ENCODE measurements at regions not wholly inside any gene's neighbourhood (a gene's known extent, or its start where the extent isn't known, plus 50 kb on each side); places are given as distances from the start of the nearest gene placed in this dataset.

DNA sequence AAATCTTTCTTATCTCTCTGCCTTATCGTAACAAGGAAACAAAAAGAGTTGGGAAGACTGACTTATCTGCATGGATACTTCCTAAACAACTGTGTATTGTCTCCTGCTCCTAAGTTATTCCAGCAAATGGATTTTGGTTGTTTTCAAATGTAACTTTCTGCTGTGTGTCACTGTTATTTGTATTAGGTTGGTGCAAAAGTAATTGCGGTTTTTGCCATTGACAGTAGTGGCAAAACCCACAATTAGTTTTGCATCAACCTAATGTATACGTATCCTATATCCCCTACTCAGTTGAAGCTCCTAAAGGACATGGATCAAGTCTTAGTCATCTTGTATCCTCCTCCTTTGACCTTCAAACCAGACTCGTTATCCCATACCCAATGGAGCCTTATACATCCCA, 263.4 kb upstream of the GPR101 start:
- no peak overlapping the region for H3K4me3 ChIP-seq (ENCODE audit: control insufficient read depth, low read depth, low read length)
- TF ChIP-seq, protein P1, sequence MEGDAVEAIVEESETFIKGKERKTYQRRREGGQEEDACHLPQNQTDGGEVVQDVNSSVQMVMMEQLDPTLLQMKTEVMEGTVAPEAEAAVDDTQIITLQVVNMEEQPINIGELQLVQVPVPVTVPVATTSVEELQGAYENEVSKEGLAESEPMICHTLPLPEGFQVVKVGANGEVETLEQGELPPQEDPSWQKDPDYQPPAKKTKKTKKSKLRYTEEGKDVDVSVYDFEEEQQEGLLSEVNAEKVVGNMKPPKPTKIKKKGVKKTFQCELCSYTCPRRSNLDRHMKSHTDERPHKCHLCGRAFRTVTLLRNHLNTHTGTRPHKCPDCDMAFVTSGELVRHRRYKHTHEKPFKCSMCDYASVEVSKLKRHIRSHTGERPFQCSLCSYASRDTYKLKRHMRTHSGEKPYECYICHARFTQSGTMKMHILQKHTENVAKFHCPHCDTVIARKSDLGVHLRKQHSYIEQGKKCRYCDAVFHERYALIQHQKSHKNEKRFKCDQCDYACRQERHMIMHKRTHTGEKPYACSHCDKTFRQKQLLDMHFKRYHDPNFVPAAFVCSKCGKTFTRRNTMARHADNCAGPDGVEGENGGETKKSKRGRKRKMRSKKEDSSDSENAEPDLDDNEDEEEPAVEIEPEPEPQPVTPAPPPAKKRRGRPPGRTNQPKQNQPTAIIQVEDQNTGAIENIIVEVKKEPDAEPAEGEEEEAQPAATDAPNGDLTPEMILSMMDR (conservative IDR thresholded peaks at IDR 0.05; ENCODE audit: control insufficient read depth, insufficient read depth, low read depth, low read length) = no peak
- DNase-seq (ENCODE audit: low read depth) = no peak

DNA sequence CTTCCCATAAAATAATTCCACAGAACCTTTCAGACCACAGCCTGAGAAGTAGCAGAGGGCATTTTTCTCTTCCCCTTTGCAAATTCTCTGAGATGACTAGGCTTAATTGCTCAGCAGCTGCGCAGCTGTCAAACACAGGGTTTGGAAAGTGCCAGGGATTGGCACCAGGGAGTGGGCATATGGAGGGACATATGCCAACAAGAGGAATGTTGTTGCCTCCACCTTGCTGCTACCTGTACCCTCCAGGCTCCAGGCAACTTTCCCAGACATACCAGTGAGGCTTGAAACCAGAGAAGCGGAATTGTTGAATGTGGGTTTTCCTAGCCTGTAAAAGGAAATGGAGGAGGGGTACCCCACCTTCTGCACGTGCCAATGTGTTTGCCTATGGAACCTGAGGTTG, 256.2 kb upstream of the GPR101 start:
- DNase-seq (ENCODE audit: low read depth) = no peak
- TF ChIP-seq, protein P1 (conservative IDR thresholded peaks at IDR 0.05; ENCODE audit: control insufficient read depth, insufficient read depth, low read depth, low read length) = no peak
- no peak overlapping the region for H3K4me3 ChIP-seq (ENCODE audit: control insufficient read depth, low read depth, low read length)

DNA sequence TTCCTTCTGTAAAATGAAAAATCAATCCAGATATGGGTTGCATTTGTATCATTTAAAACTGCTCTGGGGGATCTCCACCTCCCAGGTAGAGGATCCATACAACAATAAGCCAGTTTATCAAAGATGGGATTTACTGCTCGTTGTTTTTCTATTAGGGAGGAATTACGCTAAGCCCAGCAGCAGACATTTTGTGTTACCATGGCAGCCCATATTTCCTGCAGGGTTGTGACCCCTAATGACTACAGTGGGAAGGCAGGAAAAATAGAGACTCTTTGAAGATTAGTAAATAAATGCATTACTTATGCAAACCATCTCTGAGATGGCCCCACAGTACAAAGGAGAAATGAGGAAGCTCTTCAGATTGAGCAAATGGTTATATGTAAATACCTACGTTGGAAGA, 253.4 kb upstream of the GPR101 start:
- DNase-seq (ENCODE audit: low read depth) = no peak
- TF ChIP-seq, protein P1 (conservative IDR thresholded peaks at IDR 0.05; ENCODE audit: control insufficient read depth, insufficient read depth, low read depth, low read length) = no peak
- H3K4me3 ChIP-seq (ENCODE audit: control insufficient read depth, low read depth, low read length) = no peak overlapping the region

DNA sequence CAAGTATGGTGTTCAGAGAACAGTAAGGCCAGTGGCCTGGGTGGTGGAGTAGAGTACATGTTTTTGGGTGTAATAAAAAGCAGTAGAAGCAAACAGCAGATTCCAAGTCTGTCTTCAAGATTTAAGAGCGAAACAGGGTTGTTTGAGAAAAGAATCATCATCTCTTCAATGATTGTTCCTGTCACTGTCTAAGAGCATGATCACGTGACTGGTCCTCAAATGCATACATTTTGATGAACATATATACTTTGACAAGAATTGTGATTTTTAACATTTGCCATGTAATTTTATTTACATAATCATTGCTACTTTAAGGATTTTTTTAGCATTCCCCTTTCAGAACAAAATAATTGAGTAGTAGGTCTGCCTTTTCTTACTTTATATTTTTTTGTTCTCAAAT, 252.6 kb upstream of the GPR101 start:
- TF ChIP-seq, protein P1 (conservative IDR thresholded peaks at IDR 0.05; ENCODE audit: control insufficient read depth, insufficient read depth, low read depth, low read length) = no peak
- no peak for DNase-seq (ENCODE audit: low read depth)
- no peak overlapping the region for H3K4me3 ChIP-seq (ENCODE audit: control insufficient read depth, low read depth, low read length)

DNA sequence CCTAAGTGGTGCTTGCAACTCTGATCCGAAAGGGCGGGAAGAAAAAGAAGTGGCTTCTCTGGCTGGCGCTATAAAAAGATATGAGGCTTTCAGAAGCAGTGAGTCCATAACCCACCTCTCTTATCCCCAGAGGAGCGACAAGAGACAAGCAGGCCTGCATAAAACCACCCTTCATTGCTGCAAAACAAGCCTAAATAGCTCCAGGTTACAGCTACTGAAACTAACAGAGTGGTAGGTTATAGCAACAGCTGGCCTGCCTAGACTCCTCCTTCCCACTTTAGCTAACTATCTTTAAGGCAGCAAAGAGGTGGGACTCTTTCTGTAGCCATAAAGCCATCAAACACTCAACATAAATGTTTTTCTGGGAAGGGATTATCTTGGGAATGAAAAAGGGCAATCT, 245.0 kb upstream of the GPR101 start:
- DNase-seq (ENCODE audit: low read depth) = no peak
- H3K4me3 ChIP-seq (ENCODE audit: control insufficient read depth, low read depth, low read length) = no peak overlapping the region
- TF ChIP-seq, protein P1 (conservative IDR thresholded peaks at IDR 0.05; ENCODE audit: control insufficient read depth, insufficient read depth, low read depth, low read length) = no peak

DNA sequence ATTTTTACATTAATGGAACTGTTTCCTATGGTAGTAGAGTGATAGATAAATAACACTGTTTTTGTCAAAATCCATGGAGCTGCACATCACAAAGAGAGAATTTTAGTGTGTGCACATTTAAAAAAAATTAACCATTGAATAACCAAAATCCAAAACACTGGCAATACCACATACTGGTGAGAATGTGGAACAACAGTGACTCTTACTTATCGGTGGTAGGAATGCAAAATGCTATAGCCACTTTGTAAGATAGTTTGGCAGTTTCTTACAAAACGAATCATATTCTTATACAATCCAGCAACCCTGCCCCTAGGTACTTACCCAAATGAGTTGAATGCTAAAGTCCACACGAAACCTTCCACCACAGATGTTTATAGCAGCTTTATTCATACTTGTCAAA, 229.6 kb upstream of the GPR101 start:
- no peak overlapping the region for H3K4me3 ChIP-seq (ENCODE audit: control insufficient read depth, low read depth, low read length)
- TF ChIP-seq, protein P1 (conservative IDR thresholded peaks at IDR 0.05; ENCODE audit: control insufficient read depth, insufficient read depth, low read depth, low read length) = no peak
- no peak for DNase-seq (ENCODE audit: low read depth)

DNA sequence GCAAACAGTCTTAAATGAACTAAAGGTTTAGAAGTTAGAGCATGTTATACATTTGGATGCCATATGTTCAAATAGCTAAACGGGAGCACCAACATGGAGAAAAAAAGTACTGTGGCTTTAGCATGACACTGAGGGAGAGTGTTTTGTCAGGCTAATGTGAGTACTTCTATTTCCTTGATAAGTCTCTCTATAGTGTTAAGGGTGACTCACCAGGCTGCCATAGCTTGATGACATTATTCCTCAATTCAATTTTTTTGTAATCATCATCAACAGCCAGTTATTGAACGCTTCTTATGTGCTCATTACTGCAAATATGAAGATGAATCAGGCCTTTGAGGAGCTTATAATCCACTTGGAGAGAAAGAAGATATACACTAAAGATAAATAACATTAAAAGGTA, 211.4 kb upstream of the GPR101 start:
- no peak for DNase-seq (ENCODE audit: low read depth)

More for the DNA sequence above, 211.4 kb upstream of the GPR101 start:
- TF ChIP-seq, protein P1 (conservative IDR thresholded peaks at IDR 0.05; ENCODE audit: control insufficient read depth, insufficient read depth, low read depth, low read length) = no peak
- H3K4me3 ChIP-seq (ENCODE audit: control insufficient read depth, low read depth, low read length) = no peak overlapping the region

All from fibroblast of mammary gland (primary cell).